Inflammatory macrophage treated with lipopolysaccharide for 1 hour (primary cell): ENCODE measurements at regions not wholly inside any gene's neighbourhood (a gene's known extent, or its start where the extent isn't known, plus 50 kb on each side); places are given as distances from the start of the nearest gene placed in this dataset.
"Not testable (repeated sequence)": the region's sequence is repeated elsewhere in the genome, so short reads cannot be mapped to it uniquely, and the experiment has no call there.

Experiments
- DNase-seq, 2 donors: peaks; one replicate each; pipeline ENCODE4 v3.0.0-alpha.2; 2020 to 2022

- DNase-seq: no peak
Measured at GRCh38 chr10:53325066-53325465, 552.5 kb upstream of the MBL2 start.

- no peak for DNase-seq
Measured at GRCh38 chr10:53315709-53316108, 543.1 kb upstream of the MBL2 start.

- no peak for DNase-seq
Measured at GRCh38 chr10:53314876-53315275, 542.3 kb upstream of the MBL2 start.

- no peak for DNase-seq
Measured at GRCh38 chr10:53298443-53298842, 525.9 kb upstream of the MBL2 start.

- no peak for DNase-seq
Measured at GRCh38 chr10:53284615-53285182, 512.1 kb upstream of the MBL2 start.

GRCh38 chr10:53276797-53277196 is 504.2 kb upstream of the MBL2 start:
- DNase-seq: no peak

GRCh38 chr10:53269482-53269881 is 496.9 kb upstream of the MBL2 start:
- no peak for DNase-seq

- DNase-seq: no peak
Measured at GRCh38 chr10:53260213-53260612, 487.6 kb upstream of the MBL2 start.

GRCh38 chr10:53256623-53257022 is 484.0 kb upstream of the MBL2 start:
- no peak for DNase-seq

- DNase-seq: no peak
Measured at GRCh38 chr10:53255661-53256205, 483.1 kb upstream of the MBL2 start.

DNA sequence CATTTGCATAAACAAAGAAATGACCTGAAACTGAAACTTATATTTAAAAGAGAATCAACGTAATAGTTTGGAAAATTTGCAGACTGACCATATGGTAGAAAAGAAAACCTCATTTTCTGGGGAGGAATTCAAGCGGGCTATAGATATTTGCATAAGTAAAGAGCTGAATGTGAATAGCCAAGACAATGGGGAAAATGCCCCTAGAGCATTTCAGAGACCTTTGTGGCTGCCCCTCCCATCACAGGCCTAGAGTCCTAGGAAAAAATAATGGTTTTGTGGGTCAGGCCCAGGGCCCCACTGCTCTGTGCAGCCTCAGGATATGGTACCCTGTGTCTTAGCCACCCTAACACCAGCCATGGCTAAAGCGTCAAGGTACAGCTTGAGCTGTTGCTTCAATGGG is 480.6 kb upstream of the MBL2 start:
- no peak for DNase-seq

- DNase-seq: no peak
Measured at GRCh38 chr10:53239873-53240272, 467.3 kb upstream of the MBL2 start.

- no peak for DNase-seq
Measured at GRCh38 chr10:53236941-53237340, 464.4 kb upstream of the MBL2 start.

DNA sequence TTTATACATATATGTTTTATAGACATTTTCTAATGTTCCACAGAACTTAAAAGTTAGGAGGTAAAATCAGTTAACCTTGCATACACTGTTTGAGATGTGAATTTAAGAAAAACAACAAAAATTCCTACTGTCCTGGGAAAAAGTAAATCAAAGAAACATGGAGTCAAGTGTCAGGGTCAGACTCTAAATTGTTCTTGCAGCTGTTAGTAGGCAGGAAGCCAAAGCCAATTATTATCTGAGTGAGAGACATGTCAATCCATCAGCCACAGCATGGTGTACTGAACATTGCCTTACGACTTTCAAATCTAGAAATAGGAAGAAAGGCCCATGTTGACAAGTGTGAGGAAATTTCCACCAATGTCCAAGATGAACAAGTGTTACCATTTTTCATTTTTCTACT is 461.2 kb upstream of the MBL2 start:
- no peak for DNase-seq

- no peak for DNase-seq
Measured at GRCh38 chr10:53230651-53231050, 458.1 kb upstream of the MBL2 start.

- DNase-seq: no peak
Measured at GRCh38 chr10:53223851-53224250, 451.3 kb upstream of the MBL2 start.

GRCh38 chr10:53222806-53223205 is 450.2 kb upstream of the MBL2 start:
- no peak for DNase-seq

GRCh38 chr10:53209944-53210611 is 437.5 kb upstream of the MBL2 start:
- no peak for DNase-seq

GRCh38 chr10:53183733-53184132 is 411.1 kb upstream of the MBL2 start:
- no peak for DNase-seq

DNA sequence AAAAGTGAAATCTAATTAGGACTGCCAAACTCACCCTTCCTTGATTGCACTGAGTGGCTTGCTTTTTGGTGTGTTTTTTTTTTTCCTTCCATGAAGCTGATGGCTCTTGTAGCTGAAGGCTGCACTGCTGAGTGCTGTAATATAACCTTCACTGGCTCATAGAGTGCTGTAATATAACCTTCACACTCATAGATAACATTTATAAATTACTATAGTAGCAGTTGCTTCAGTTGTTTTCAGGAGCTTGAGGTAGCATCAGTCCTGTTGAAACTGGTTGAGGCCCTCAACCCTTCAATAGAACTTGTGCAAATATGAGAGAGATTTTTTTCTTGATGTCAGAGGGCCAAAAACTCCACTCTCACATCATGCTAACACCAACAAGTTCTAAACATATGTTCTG is 404.9 kb upstream of the MBL2 start:
- DNase-seq: no peak

DNA sequence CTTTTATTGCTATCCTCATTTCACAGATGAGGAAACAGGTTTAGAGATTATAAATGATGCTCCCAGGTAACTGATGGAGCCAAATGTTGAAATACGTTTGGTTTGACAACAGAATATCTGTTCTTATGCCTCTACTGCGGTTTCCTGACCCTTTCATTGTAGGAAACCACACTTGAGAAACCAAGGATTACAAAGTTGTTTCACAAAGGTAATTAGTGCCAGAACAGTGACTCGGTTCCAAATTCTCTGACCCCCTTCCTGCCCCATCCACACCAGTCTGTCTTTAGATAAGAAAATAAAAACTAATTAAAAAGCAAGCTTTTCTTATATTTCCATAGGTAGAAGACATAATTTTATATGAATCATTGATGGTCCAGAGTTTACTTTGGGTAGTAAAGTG is 393.7 kb upstream of the MBL2 start:
- no peak for DNase-seq

GRCh38 chr10:53162856-53163255 is 390.3 kb upstream of the MBL2 start:
- DNase-seq: no peak

DNA sequence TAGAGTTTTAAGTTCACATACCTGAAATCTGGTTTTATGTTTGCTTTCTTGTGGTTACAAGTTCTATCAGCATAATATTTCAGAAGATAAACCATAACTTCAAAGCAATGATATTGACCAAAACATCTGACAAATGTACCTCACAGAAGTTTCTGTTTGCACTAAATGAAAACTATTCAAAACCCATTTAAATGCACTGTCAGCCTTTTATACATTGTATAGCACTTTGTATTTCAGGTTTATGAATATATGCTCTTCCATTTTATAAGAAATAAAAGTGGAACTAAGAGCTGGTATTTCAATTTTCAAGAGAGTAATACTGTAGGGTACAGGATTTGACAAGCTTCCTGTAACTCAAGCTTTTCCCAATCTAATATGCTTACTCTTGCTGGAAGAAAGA is 388.6 kb upstream of the MBL2 start:
- no peak for DNase-seq

DNA sequence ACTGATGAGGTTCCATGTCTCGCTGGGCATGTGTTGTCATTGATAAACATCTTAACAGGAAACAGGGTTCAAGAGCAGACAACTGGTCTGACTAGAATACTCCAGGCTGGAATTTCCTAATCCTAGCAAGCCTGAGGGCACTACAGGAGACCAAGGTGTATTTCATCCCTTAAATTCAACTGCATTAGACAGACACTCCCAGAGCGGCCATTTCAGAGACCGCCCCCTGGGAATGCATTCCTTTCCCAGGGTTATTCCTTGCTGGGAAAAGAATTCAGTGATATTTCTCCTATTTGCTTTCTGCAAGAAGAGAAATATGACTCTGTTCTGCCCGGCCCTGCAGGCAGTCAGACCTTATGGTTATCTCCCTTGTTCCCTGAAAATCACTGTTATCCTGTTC is 383.1 kb upstream of the MBL2 start:
- not testable (repeated sequence) for DNase-seq

GRCh38 chr10:53153831-53154230 is 381.2 kb upstream of the MBL2 start:
- DNase-seq: no peak
